ENCODE measurements at regions not wholly inside any gene's neighbourhood (a gene's known extent, or its start where the extent isn't known, plus 50 kb on each side); places are given as distances from the start of the nearest gene placed in this dataset.
"Not testable (repeated sequence)": the region's sequence is repeated elsewhere in the genome, so short reads cannot be mapped to it uniquely, and the experiment has no call there.

GRCh38 chr4:186854256-186854655 lies 130.6 kb upstream of the FAT1 start:
- no peak for DNase-seq (ENCODE audit: low read depth)
- no peak overlapping the region for H3K4me3 ChIP-seq (ENCODE audit: low read depth, low read length)
- no peak for TF ChIP-seq CTCF (IDR thresholded peaks at IDR 0.05; ENCODE audit: insufficient read depth, low read length)

- no peak for DNase-seq (ENCODE audit: low read depth)
- TF ChIP-seq CTCF (IDR thresholded peaks at IDR 0.05; ENCODE audit: insufficient read depth, low read length), result no peak
- H3K4me3 ChIP-seq (ENCODE audit: low read depth, low read length), result no peak overlapping the region
These were observed 131.5 kb upstream of the FAT1 start for GRCh38 chr4:186855111-186855510.

GRCh38 chr4:186857793-186858192 lies 134.1 kb upstream of the FAT1 start:
- no peak for TF ChIP-seq CTCF (IDR thresholded peaks at IDR 0.05; ENCODE audit: insufficient read depth, low read length)
- DNase-seq (ENCODE audit: low read depth), result no peak
- no peak overlapping the region for H3K4me3 ChIP-seq (ENCODE audit: low read depth, low read length)

- TF ChIP-seq CTCF (IDR thresholded peaks at IDR 0.05; ENCODE audit: insufficient read depth, low read length), result no peak
- no peak for DNase-seq (ENCODE audit: low read depth)
- H3K4me3 ChIP-seq (ENCODE audit: low read depth, low read length), result no peak overlapping the region
These were observed 134.7 kb upstream of the FAT1 start for GRCh38 chr4:186858355-186858754.

GRCh38 chr4:186859420-186859819 lies 135.8 kb upstream of the FAT1 start:
- no peak for DNase-seq (ENCODE audit: low read depth)
- no peak overlapping the region for H3K4me3 ChIP-seq (ENCODE audit: low read depth, low read length)
- TF ChIP-seq CTCF (IDR thresholded peaks at IDR 0.05; ENCODE audit: insufficient read depth, low read length), result no peak

- H3K4me3 ChIP-seq (ENCODE audit: low read depth, low read length), result no peak overlapping the region
- TF ChIP-seq CTCF (IDR thresholded peaks at IDR 0.05; ENCODE audit: insufficient read depth, low read length), result no peak
- no peak for DNase-seq (ENCODE audit: low read depth)
These were observed 137.7 kb upstream of the FAT1 start for GRCh38 chr4:186861317-186861716.

- H3K4me3 ChIP-seq (ENCODE audit: low read depth, low read length), result no peak overlapping the region
- no peak for DNase-seq (ENCODE audit: low read depth)
- TF ChIP-seq CTCF (IDR thresholded peaks at IDR 0.05; ENCODE audit: insufficient read depth, low read length), result no peak
These were observed 148.2 kb upstream of the FAT1 start for GRCh38 chr4:186871856-186872255.

- not testable (repeated sequence) for DNase-seq (ENCODE audit: low read depth); H3K4me3 ChIP-seq (ENCODE audit: low read depth, low read length)
These were observed 149.4 kb upstream of the FAT1 start for GRCh38 chr4:186873095-186873494.
